Esophagus muscularis mucosa (tissue), 4 donors: ENCODE measurements at regions not wholly inside any gene's neighbourhood (a gene's known extent, or its start where the extent isn't known, plus 50 kb on each side); places are given as distances from the start of the nearest gene placed in this dataset.
"Not testable (repeated sequence)": the region's sequence is repeated elsewhere in the genome, so short reads cannot be mapped to it uniquely, and the experiment has no call there.

Experiments
- DNase-seq: peaks from one replicate; pipeline ENCODE4 v3.0.0-alpha.2; 2017; ENCODE audit errors: extremely low spot score
- H3K27ac ChIP-seq, 4 donors: fragments of 200-600 bp; sonication (generic); replicated peaks in 1 of 4; 1 replicate in 3 of 4; 2 replicates in 1 of 4; pipeline ENCODE4 v1.5.1; 2016 to 2019; ENCODE audit warnings: mild to moderate bottlenecking in 1 of 4
- H3K27me3 ChIP-seq, 4 donors: fragments of 200-600 bp; sonication (generic); one replicate each; pipeline versions ENCODE4 v1.5.1 to v1.6.0; 2016 to 2019
- H3K36me3 ChIP-seq, 4 donors: fragments of 200-600 bp; sonication (generic); one replicate each; pipeline ENCODE4 v1.5.1; 2016 to 2019
- H3K4me1 ChIP-seq, 4 donors: fragments of 200-600 bp; sonication (generic); one replicate each; pipeline ENCODE4 v1.5.1; 2016 to 2019
- H3K4me3 ChIP-seq, 4 donors: fragments of 200-600 bp; sonication (generic); 1 replicate in 2 of 4; 2 replicates in 2 of 4; pipeline ENCODE4 v1.5.1; 2016 to 2019; ENCODE audit warnings: mild to moderate bottlenecking in 4 of 4, moderate library complexity in 1 of 4
- H3K9me3 ChIP-seq, 4 donors: fragments of 200-600 bp; sonication (generic); 1 replicate in 3 of 4; 2 replicates in 1 of 4; pipeline ENCODE4 v1.5.1; 2016 to 2019
- EP300 ChIP-seq: sonication (generic); formaldehyde crosslinking; IDR thresholded peaks from one replicate; pipeline ENCODE4 v1.6.1; 2017; ENCODE audit warnings: antibody characterized with exemption
- POLR2A ChIP-seq: fragments of 450-650 bp; IDR thresholded peaks from one replicate; pipeline ENCODE4 v1.6.1; 2017; ENCODE audit warnings: antibody characterized with exemption, moderate library complexity, mild to moderate bottlenecking, low read depth
- POLR2AphosphoS5 ChIP-seq, 2 donors: sonication (generic); formaldehyde crosslinking; IDR thresholded peaks; one replicate each; pipeline ENCODE4 v1.6.1; 2017; ENCODE audit warnings: antibody characterized with exemption in 2 of 2
- WGBS: methylation state at CpG from one replicate; pipeline ENCODE4 v1.1.5; 2018; 5-methylcytosine and 5-hydroxymethylcytosine counted together
- intact Hi-C: fragments of 100-400 bp; cut with DNase I; formaldehyde crosslinking; loops from one replicate; pipeline ENCODE4 v1.15.1; 2023
- TF ChIP-seq, protein P1 (sequence below), 3 experiments: fragments of 200-600 bp in 2 of 3; fragments of 450-650 bp in 1 of 3; sonication (generic) in 2 of 3; IDR thresholded peaks; one replicate each; pipeline ENCODE4 v1.5.1; 2017 to 2019; ENCODE audit warnings: antibody characterized with exemption in 3 of 3, mild to moderate bottlenecking in 2 of 3, moderate library complexity in 1 of 3

DNA sequence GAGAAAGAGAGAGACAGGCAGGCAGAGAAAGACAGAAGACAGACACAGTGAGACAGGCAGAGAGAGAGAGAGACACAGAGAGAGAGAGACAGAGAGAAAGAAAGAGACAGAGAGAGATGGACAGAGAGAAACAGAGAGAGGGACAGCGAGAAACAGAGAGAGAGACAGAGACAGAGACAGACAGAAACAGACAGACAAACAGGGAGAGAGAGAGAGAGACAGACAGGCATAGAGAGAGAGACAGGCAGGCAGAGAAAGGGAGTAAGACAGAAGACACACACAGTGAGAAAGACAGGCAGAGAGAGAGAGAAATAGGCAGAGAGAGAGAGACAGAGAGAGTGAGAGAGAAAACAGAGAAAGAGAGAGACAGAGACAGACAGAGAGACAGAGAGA lies 105.3 kb upstream of the ANKRD30BL start:
- Histone ChIP-seq H3K27ac (no peak overlapping the region), H3K4me1 (peaks cover 8 to 15% (median 11%) of the 10 kb centered on the region in 4 donors)
- intact Hi-C loops: loop anchor here (5.0 kb wide), 1 partner anchor 180 kb away; no protein-coding TSS in a partner anchor

DNA sequence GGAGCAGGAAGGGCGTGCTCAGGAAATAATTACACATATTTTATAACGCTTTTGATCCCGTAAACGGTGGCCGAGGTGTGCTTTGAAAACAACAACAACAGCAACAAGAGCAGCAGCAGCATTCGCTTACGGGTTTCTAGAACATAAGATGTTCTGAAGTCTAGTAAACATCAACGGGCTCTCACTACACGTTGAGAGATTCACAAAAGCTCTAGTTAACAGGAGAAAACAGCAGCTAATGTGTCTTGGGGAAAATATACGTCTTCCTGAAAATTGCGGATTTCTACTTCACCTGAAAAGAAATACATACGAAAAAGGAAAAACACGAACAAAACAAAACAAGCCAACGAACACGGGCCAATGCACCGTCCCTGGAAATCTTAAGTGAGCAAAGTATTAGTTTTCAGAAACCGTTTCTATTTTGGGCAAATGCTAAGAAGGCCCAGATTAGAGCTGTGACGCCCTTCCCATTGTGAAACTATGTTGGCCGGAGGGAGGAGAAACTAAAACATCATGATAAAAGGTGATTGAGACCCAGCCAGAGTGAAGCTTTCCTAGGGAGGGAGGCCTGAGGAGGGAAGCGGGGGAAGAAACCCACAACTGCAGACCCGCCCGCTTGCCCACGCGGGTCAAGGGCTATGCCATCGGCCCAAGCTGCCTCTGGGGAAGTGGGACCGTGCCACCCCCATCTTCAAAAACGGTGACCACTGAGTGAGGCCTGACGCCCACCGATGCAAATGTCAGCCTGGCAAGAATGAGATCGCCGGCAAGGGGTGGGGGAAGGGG lies 105.9 kb upstream of the ANKRD30BL start:
- H3K9me3 ChIP-seq, H3K36me3 ChIP-seq, H3K27ac ChIP-seq: not testable (repeated sequence)
- H3K4me3 ChIP-seq: peak overlapping the region; percentile 33 to 47 (median 35)
- peaks cover 8 to 15% (median 11%) of the 10 kb centered on the region in 4 donors for H3K4me1 ChIP-seq
- peak; percentile 81 for DNase-seq
- H3K27me3 ChIP-seq: peaks cover 0 to 49% (median 3%) of the 10 kb centered on the region in 4 donors
- WGBS: 25% methylated on average over 26 of the region's 31 CpGs
- intact Hi-C loops: loop anchor here (5.0 kb wide), 1 partner anchor 180 kb away; no protein-coding TSS in a partner anchor

More for the DNA sequence above, 105.3 kb upstream of the ANKRD30BL start:
- Histone ChIP-seq H3K9me3 (no peaks in the 10 kb centered on the region), H3K27me3 (peaks cover 0 to 49% (median 3%) of the 10 kb centered on the region in 4 donors), H3K4me3 (no peak overlapping the region), H3K36me3 (no peaks in the 10 kb centered on the region)
- no peak for TF ChIP-seq POLR2AphosphoS5 (IDR thresholded peaks at IDR 0.05)
- TF ChIP-seq POLR2A: no peak
- TF ChIP-seq EP300: no peak
- TF ChIP-seq, protein P1, sequence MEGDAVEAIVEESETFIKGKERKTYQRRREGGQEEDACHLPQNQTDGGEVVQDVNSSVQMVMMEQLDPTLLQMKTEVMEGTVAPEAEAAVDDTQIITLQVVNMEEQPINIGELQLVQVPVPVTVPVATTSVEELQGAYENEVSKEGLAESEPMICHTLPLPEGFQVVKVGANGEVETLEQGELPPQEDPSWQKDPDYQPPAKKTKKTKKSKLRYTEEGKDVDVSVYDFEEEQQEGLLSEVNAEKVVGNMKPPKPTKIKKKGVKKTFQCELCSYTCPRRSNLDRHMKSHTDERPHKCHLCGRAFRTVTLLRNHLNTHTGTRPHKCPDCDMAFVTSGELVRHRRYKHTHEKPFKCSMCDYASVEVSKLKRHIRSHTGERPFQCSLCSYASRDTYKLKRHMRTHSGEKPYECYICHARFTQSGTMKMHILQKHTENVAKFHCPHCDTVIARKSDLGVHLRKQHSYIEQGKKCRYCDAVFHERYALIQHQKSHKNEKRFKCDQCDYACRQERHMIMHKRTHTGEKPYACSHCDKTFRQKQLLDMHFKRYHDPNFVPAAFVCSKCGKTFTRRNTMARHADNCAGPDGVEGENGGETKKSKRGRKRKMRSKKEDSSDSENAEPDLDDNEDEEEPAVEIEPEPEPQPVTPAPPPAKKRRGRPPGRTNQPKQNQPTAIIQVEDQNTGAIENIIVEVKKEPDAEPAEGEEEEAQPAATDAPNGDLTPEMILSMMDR (IDR thresholded peaks at IDR 0.05): no peak
- no peak for DNase-seq
- 81% methylated on average over 1 of the region's 1 CpG for WGBS

DNA sequence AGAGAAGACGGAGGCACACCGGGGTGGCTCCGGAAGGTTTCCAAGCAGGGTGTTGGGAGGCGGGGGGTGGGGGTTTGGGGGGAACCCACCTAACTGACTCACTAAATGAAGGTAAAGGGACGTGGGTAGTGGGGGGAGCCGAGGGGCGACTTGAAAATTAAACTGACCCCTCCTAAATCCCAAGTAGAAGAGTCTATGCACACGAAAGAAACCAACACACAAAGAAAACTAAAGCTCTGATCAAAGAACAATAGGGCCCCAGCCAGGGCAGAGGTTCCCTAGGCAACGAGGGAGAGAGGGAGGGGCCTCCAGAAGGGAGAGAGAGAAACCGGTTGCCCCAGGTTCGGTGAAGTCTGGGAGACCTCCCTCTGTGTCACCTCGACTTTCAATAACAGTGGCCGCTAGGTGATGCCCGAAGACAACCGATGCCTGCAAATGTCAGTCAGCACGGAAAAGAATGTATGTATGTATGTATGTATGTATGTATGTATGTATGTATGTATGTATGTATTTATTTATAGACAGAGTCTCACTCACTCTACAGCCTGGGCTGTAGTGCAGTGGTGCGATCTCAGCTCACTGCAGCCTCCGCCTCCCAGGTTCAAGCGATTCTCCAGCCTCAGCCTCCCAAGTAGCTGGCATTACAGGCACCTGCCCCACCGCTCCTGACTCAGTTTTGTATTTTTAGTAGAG lies 106.7 kb upstream of the ANKRD30BL start:
- intact Hi-C loops: loop anchor here (5.0 kb wide), 1 partner anchor 179 kb away; no protein-coding TSS in a partner anchor
- not testable (repeated sequence) for H3K27ac ChIP-seq

DNA sequence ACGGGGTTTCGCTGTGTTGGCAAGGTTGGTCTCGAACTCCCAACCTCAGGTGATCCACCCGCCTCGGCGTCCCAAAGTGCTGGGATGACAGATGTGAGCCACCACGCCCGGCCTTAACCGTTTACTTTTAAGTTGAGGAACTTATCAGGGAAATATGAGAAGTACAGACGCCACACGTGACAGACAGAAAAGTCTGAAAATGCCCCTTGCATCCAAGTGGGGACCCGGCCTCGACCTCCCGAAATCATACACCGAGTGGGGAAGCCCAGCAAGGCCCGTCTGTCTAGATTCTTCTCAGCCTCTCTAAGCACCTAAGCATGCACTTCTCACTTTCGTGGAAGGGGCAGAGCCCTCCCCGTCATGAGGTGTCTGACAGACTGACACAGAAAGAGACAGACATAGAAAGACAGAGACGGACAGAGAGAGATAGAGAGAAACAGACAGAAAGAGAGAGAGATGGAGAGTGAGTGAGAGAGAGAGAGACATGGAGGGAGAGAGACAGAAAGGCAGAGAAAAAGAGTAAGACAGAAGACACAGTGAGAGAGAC lies 107.3 kb upstream of the ANKRD30BL start:
- 64% methylated on average over 18 of the region's 19 CpGs for WGBS
- DNase-seq: peak; percentile 68
- intact Hi-C loops: loop anchor here (5.0 kb wide), 1 partner anchor 178 kb away; no protein-coding TSS in a partner anchor

More for the DNA sequence above, 106.7 kb upstream of the ANKRD30BL start:
- peak overlapping the region; percentile 33 to 47 (median 35) for H3K4me3 ChIP-seq
- WGBS: 4% methylated on average over 16 of the region's 20 CpGs
- H3K36me3 ChIP-seq, H3K9me3 ChIP-seq: not testable (repeated sequence)
- peaks cover 8 to 15% (median 11%) of the 10 kb centered on the region in 4 donors for H3K4me1 ChIP-seq
- DNase-seq: peak; percentile 86
- peaks cover 0 to 49% (median 3%) of the 10 kb centered on the region in 4 donors for H3K27me3 ChIP-seq
- TF ChIP-seq, protein P1 (IDR thresholded peaks at IDR 0.05): peak; percentile 19 to 58 (median 38)

DNA sequence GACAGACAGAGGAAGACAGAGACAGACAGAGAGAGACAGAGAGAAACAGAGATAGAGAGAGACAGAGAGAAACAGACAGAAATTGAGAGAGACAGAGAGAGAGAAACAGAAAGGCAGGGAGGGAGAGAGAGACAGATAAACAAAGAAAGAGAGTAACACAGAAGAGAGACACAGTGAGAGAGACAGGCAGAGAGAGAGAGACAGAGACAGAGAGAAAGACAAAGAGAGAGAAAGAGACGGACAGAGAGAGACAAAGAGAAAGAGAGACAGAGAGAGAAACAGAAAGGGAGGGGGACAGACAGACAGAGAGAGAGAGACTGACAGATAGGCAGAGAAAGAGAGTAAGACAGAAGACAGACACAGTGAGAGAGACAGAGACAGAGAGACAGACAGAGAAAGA lies 108.5 kb upstream of the ANKRD30BL start:
- TF ChIP-seq POLR2AphosphoS5 (IDR thresholded peaks at IDR 0.05) (no peak), EP300 (no peak), POLR2A (no peak)
- TF ChIP-seq, protein P1 (IDR thresholded peaks at IDR 0.05): no peak
- Histone ChIP-seq H3K27ac (no peak overlapping the region), H3K27me3 (peaks cover 0 to 42% (median 3%) of the 10 kb centered on the region in 4 donors), H3K9me3 (no peaks in the 10 kb centered on the region), H3K36me3 (no peaks in the 10 kb centered on the region), H3K4me1 (peaks cover 8 to 15% (median 11%) of the 10 kb centered on the region in 4 donors), H3K4me3 (no peak overlapping the region)
- no peak for DNase-seq
- intact Hi-C loops: no loop called here
- WGBS: 71% methylated on average over 1 of the region's 1 CpG

More for the DNA sequence above, 107.3 kb upstream of the ANKRD30BL start:
- Histone ChIP-seq H3K4me1 (peaks cover 8 to 15% (median 11%) of the 10 kb centered on the region in 4 donors), H3K27me3 (peaks cover 0 to 49% (median 3%) of the 10 kb centered on the region in 4 donors), H3K27ac (no peak overlapping the region), H3K9me3 (no peaks in the 10 kb centered on the region), H3K4me3 (no peak overlapping the region), H3K36me3 (no peaks in the 10 kb centered on the region)
- TF ChIP-seq EP300 (no peak), POLR2AphosphoS5 (IDR thresholded peaks at IDR 0.05) (no peak)
